K562 (cell line): ENCODE measurements at regions not wholly inside any gene's neighbourhood (a gene's known extent, or its start where the extent isn't known, plus 50 kb on each side); places are given as distances from the start of the nearest gene placed in this dataset.

Experiments used
- ESRRB ChIP-seq: fragments of 250-450 bp; sonication (Bioruptor Pico); IDR thresholded peaks from 2 replicates; pipeline ENCODE4 v1.5.0; 2020; ENCODE audit warnings: mild to moderate bottlenecking, moderate library complexity, borderline replicate concordance
- ETV5 ChIP-seq: sonication (generic); formaldehyde crosslinking; IDR thresholded peaks from 2 replicates; pipeline ENCODE4 v1.4.0; 2020; ENCODE audit warnings: low read depth, mild to moderate bottlenecking, missing genetic modification reagents
- EZH2 ChIP-seq: IDR thresholded peaks from 2 replicates; pipeline ENCODE4 v1.6.1; 2012; ENCODE audit warnings: low read depth, mild to moderate bottlenecking, inconsistent platforms, low read length, borderline replicate concordance
- MYC ChIP-seq, 2 experiments: fragments of 250-450 bp in 1 of 2; sonication (Bioruptor Pico) in 1 of 2; IDR thresholded peaks; 2 replicates each; pipeline versions ENCODE4 v1.5.1 to v1.6.1; 2012 to 2021; ENCODE audit warnings: low read depth in 2 of 2, borderline replicate concordance in 1 of 2, improper control_type of control experiment in 1 of 2, low read length in 1 of 2, mild to moderate bottlenecking in 1 of 2, moderate library complexity in 1 of 2
- NONO ChIP-seq, 2 experiments: fragments of 200-400 bp in 1 of 2; fragments of 450-650 bp in 1 of 2; formaldehyde crosslinking in 1 of 2; IDR thresholded peaks; 2 replicates each; pipeline ENCODE4 v1.6.1; 2017; ENCODE audit warnings: low read depth in 2 of 2, mild to moderate bottlenecking in 2 of 2, moderate library complexity in 2 of 2, low read length in 1 of 2
- NRF1 ChIP-seq, 2 experiments: fragments of 450-650 bp; IDR thresholded peaks in 1 of 2; conservative IDR thresholded peaks in 1 of 2; 2 replicates each; pipeline ENCODE4 v1.6.1; 2014; ENCODE audit warnings: mild to moderate bottlenecking in 2 of 2

- TF ChIP-seq MYC (IDR thresholded peaks at IDR 0.05; ENCODE audit: low read depth, low read length) (no peak), MYC (CRISPR knock-in tag; IDR thresholded peaks at IDR 0.05; ENCODE audit: borderline replicate concordance, low read depth) (no peak), ETV5 (CRISPR knock-in tag) (no peak), EZH2 (no peak), NRF1 (conservative IDR thresholded peaks at IDR 0.05 in 1 of 2, IDR thresholded peaks at IDR 0.05 in 1 of 2) (no peak), ESRRB (CRISPR knock-in tag) (no peak), NONO (IDR thresholded peaks at IDR 0.05; ENCODE audit: low read depth in 2 of 2, low read length in 1 of 2) (no peak)
These were observed 411.4 kb upstream of the SPHKAP start for GRCh38 chr2:228592925-228593324.
